ENCODE measurements at regions not wholly inside any gene's neighbourhood (a gene's known extent, or its start where the extent isn't known, plus 50 kb on each side); places are given as distances from the start of the nearest gene placed in this dataset.
A peak's percentile ranks its signal among the peaks of the same experiment; 100 is the strongest.

DNA sequence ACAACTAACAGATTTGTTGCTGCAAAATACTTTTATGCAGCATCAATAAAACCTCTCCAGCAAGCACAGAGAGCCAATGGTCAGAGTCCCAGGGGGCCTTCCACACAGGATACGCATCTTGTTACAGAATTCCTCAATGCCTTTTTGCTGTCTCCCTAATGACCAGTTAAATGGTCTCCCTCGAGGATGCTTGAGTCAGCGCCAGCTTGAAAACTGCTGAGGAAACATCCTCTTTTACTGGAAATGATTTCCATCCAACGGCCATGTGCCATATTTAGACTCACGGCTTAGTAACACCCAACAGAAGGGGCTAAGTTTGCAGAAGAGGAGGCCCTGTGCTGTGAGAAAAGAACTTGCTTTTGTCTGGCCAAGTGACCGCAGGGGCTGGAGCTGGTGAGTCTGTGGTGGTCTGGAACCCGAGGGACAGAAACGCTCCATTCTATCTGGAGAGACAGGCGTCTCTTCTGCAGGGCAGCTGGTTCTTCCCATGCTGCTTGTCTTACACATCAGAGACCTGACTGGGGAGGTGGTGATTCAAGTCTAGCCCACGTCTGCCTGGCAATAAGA lies 496.4 kb downstream of the SETD4 start:
- TF ChIP-seq ZNF70 (CRISPR knock-in tag; IDR thresholded peaks at IDR 0.05) (no peak), ISL1 (CRISPR knock-in tag; IDR thresholded peaks at IDR 0.05) (no peak)
- peak; percentile 71 for ATAC-seq

DNA sequence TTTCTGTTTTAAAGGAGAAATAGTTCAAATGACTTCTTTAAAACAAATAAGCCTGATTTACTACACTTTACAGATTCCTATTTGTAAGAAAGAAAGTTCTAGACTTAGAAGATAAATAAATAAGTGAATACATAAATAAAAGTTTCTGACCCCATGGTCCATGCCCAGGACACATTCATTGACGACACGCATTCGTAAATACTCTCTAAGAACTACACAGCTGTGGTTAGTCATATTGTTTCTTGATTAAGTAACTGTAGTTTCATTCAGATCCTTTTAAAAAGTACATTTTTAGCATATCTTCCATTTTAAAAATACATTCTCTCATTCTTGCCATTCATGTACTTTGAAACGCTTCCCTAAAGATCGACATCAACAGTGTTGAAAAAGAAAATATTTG lies 497.4 kb downstream of the SETD4 start:
- ATAC-seq: no peak
- no peak for TF ChIP-seq OSR1 (CRISPR knock-in tag; IDR thresholded peaks at IDR 0.05)
- no peak for TF ChIP-seq ZNF70 (CRISPR knock-in tag; IDR thresholded peaks at IDR 0.05)
- TF ChIP-seq RARB (CRISPR knock-in tag; IDR thresholded peaks at IDR 0.05): no peak
- TF ChIP-seq ZNF565 (CRISPR knock-in tag; conservative IDR thresholded peaks at IDR 0.05; ENCODE audit: low read depth): no peak
- no peak for TF ChIP-seq ZFP30 (CRISPR knock-in tag; IDR thresholded peaks at IDR 0.05)
- no peak for TF ChIP-seq CSDC2 (CRISPR knock-in tag; IDR thresholded peaks at IDR 0.05)
- no peak for TF ChIP-seq ZNF8 (CRISPR knock-in tag; IDR thresholded peaks at IDR 0.05)
- TF ChIP-seq, protein P1, sequence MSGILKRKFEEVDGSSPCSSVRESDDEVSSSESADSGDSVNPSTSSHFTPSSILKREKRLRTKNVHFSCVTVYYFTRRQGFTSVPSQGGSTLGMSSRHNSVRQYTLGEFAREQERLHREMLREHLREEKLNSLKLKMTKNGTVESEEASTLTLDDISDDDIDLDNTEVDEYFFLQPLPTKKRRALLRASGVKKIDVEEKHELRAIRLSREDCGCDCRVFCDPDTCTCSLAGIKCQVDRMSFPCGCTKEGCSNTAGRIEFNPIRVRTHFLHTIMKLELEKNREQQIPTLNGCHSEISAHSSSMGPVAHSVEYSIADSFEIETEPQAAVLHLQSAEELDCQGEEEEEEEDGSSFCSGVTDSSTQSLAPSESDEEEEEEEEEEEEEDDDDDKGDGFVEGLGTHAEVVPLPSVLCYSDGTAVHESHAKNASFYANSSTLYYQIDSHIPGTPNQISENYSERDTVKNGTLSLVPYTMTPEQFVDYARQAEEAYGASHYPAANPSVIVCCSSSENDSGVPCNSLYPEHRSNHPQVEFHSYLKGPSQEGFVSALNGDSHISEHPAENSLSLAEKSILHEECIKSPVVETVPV (CRISPR knock-in tag; IDR thresholded peaks at IDR 0.05): no peak
- TF ChIP-seq BACH2 (CRISPR knock-in tag; IDR thresholded peaks at IDR 0.05; ENCODE audit: borderline replicate concordance): no peak
- TF ChIP-seq, protein P2, sequence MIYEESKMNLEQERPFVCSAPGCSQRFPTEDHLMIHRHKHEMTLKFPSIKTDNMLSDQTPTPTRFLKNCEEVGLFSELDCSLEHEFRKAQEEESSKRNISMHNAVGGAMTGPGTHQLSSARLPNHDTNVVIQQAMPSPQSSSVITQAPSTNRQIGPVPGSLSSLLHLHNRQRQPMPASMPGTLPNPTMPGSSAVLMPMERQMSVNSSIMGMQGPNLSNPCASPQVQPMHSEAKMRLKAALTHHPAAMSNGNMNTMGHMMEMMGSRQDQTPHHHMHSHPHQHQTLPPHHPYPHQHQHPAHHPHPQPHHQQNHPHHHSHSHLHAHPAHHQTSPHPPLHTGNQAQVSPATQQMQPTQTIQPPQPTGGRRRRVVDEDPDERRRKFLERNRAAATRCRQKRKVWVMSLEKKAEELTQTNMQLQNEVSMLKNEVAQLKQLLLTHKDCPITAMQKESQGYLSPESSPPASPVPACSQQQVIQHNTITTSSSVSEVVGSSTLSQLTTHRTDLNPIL (CRISPR knock-in tag; IDR thresholded peaks at IDR 0.05; ENCODE audit: low read depth): no peak
- no peak for TF ChIP-seq ARNTL (CRISPR knock-in tag; IDR thresholded peaks at IDR 0.05; ENCODE audit: borderline replicate concordance, low read depth)

DNA sequence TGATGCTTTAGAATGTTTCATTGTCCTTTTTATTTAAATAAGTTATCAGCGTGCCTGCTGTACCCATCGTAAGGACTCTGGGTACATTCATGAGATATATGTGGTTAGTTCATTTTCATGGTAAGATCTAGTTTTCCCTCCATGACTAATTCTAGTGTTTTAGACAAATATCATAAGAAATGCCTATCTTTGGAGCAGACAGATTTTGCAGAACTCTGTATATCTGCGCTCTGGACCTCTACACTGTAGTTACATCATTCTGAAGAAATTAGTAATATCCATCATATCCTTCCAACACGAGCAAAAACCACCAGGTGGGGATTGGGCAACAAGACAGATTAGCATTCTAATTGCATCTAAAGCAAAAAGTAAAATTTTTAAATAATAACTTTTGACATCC lies 499.2 kb downstream of the SETD4 start:
- ATAC-seq: no peak
- TF ChIP-seq, protein P3, sequence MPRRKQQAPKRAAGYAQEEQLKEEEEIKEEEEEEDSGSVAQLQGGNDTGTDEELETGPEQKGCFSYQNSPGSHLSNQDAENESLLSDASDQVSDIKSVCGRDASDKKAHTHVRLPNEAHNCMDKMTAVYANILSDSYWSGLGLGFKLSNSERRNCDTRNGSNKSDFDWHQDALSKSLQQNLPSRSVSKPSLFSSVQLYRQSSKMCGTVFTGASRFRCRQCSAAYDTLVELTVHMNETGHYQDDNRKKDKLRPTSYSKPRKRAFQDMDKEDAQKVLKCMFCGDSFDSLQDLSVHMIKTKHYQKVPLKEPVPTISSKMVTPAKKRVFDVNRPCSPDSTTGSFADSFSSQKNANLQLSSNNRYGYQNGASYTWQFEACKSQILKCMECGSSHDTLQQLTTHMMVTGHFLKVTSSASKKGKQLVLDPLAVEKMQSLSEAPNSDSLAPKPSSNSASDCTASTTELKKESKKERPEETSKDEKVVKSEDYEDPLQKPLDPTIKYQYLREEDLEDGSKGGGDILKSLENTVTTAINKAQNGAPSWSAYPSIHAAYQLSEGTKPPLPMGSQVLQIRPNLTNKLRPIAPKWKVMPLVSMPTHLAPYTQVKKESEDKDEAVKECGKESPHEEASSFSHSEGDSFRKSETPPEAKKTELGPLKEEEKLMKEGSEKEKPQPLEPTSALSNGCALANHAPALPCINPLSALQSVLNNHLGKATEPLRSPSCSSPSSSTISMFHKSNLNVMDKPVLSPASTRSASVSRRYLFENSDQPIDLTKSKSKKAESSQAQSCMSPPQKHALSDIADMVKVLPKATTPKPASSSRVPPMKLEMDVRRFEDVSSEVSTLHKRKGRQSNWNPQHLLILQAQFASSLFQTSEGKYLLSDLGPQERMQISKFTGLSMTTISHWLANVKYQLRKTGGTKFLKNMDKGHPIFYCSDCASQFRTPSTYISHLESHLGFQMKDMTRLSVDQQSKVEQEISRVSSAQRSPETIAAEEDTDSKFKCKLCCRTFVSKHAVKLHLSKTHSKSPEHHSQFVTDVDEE (CRISPR knock-in tag; IDR thresholded peaks at IDR 0.05): no peak

DNA sequence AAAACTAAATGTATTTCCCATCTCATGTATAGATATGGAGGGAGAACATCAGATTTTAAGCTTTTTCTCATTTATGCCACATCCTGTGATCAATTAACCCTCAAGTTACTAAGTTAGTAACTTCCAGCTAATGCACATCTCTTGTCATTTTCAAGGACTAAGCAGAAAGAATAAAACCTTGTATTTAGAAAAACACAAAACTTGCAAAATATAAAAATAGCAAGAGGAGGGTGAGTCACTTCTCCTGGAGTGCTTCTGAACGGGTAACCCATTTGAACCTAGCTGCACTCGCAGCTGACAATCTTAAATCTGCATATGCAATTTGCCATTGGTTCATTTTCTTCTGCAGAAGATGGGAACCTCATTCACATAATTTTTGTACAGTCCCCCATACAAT lies 500.5 kb downstream of the SETD4 start:
- TF ChIP-seq ZNF70 (CRISPR knock-in tag; IDR thresholded peaks at IDR 0.05) (no peak), GLIS3 (CRISPR knock-in tag; IDR thresholded peaks at IDR 0.05) (no peak), ARNTL (CRISPR knock-in tag; IDR thresholded peaks at IDR 0.05; ENCODE audit: borderline replicate concordance, low read depth) (no peak)
- ATAC-seq: peak; percentile 38

DNA sequence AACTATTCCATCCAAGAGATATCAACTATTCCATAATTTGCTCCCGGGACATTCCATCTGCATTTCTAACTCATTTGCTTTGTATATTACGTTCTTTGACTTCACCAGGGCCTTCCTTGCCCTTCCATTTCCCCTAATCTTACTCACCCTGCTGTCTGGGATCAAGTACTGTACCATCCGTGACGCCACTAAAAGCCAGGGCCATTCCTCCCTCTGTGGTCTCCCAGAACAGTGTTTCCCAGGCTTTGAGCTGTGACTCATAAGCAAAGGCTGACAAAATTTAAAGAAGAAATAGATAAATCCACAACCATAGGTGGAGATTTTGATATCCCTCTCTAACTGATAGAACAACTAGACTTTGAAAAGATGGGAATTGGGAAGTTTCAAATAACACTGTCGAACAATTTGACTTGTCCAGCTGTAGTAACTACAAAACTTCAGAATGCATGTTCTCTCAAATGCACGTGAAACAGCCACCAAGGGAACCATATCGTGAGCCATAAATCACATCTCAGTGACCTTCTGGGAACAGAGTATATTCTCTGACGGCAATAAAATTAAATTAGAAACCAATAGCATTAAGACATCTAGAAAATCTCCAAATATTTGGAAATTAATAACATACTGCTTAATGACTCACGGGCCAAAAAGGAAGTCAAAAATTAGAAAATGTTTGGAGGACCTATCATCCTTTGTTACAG lies 501.0 kb downstream of the SETD4 start:
- peak; percentile 92 for ATAC-seq
- TF ChIP-seq ZC3H10 (CRISPR knock-in tag; IDR thresholded peaks at IDR 0.05) (0 out of 2 replicates have a peak, but pooled peaks have one; percentile 32), TOX (CRISPR knock-in tag; IDR thresholded peaks at IDR 0.05; ENCODE audit: borderline replicate concordance) (peak; percentile 79; the same call in 1 of the 2 replicates)
- TF ChIP-seq, protein P1 (CRISPR knock-in tag; IDR thresholded peaks at IDR 0.05): no peak

DNA sequence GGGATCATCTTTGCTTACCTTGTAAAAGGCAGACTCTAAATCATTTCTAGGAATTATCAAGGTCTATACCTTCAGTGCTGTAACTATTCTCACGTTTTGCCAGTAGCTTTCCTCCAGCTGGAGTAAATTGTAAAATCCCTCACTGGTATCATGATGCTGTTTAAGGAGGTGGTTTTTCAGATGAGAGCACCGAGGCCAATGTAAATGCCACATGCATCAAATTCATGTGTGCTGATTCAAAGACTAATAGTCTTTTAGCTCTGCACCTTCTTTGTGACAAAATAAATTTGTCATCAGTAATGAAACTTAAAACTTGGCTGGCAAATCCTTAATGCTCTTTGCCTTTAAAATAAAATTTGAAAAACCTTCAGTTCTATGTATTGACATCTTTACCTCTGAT lies 503.8 kb downstream of the SETD4 start:
- no peak for ATAC-seq
- TF ChIP-seq ISL1 (CRISPR knock-in tag; IDR thresholded peaks at IDR 0.05) (no peak), SNAI2 (CRISPR knock-in tag; IDR thresholded peaks at IDR 0.05) (no peak), ZNF565 (CRISPR knock-in tag; conservative IDR thresholded peaks at IDR 0.05; ENCODE audit: low read depth) (no peak), ESRRG (CRISPR knock-in tag; IDR thresholded peaks at IDR 0.05) (no peak), TOX (CRISPR knock-in tag; IDR thresholded peaks at IDR 0.05; ENCODE audit: borderline replicate concordance) (no peak)
- TF ChIP-seq, protein P1 (CRISPR knock-in tag; IDR thresholded peaks at IDR 0.05): no peak
- TF ChIP-seq, protein P4, sequence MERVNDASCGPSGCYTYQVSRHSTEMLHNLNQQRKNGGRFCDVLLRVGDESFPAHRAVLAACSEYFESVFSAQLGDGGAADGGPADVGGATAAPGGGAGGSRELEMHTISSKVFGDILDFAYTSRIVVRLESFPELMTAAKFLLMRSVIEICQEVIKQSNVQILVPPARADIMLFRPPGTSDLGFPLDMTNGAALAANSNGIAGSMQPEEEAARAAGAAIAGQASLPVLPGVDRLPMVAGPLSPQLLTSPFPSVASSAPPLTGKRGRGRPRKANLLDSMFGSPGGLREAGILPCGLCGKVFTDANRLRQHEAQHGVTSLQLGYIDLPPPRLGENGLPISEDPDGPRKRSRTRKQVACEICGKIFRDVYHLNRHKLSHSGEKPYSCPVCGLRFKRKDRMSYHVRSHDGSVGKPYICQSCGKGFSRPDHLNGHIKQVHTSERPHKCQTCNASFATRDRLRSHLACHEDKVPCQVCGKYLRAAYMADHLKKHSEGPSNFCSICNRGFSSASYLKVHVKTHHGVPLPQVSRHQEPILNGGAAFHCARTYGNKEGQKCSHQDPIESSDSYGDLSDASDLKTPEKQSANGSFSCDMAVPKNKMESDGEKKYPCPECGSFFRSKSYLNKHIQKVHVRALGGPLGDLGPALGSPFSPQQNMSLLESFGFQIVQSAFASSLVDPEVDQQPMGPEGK (CRISPR knock-in tag; IDR thresholded peaks at IDR 0.05; ENCODE audit: borderline replicate concordance): no peak

Data from SK-N-SH treated with all-trans-retinoic acid at 6 μM for 48 hours (cell line).